ENCODE measurements at regions not wholly inside any gene's neighbourhood (a gene's known extent, or its start where the extent isn't known, plus 50 kb on each side); places are given as distances from the start of the nearest gene placed in this dataset.

- no peak for TF ChIP-seq CTCF (IDR thresholded peaks at IDR 0.05; ENCODE audit: borderline replicate concordance, extremely low read depth, insufficient read depth)
- Histone ChIP-seq H3K4me1 (ENCODE audit: control insufficient read depth in 2 of 3, insufficient read depth in 2 of 3, low read depth in 1 of 3, low read length in 3 of 3) (peaks cover 0 to 6% (median 0%) of the 10 kb centered on the region in 3 donors), H3K27ac (ENCODE audit: low read depth in 2 of 2, low read length in 2 of 2) (no peak overlapping the region), H3K36me3 (ENCODE audit: control insufficient read depth in 2 of 3, insufficient read depth in 3 of 3, low read length in 3 of 3) (no peaks in the 10 kb centered on the region), H3K9ac (ENCODE audit: low read length in 3 of 3) (no peak overlapping the region), H3K9me3 (ENCODE audit: control insufficient read depth in 2 of 3, insufficient read depth in 1 of 3, low read length in 3 of 3) (no peaks in the 10 kb centered on the region), H3K27me3 (ENCODE audit: control insufficient read depth, insufficient read depth, low read length) (no peaks in the 10 kb centered on the region), H3K4me3 (ENCODE audit: low read length in 3 of 3) (no peak overlapping the region)
- DNase-seq (no peak), FAIRE-seq (no peak)
- intact Hi-C loops (cut with DNase I), result no loop called here
Measured at GRCh38 chr17:68732301-68732749, 131.2 kb upstream of the FAM20A start.

- FAIRE-seq, result no peak
- DNase-seq, result no peak
- no peak overlapping the region for H3K27ac ChIP-seq (ENCODE audit: low read depth in 2 of 2, low read length in 2 of 2)
- intact Hi-C loops (cut with DNase I), result no loop called here
- no peaks in the 10 kb centered on the region for H3K36me3 ChIP-seq (ENCODE audit: control insufficient read depth in 2 of 3, insufficient read depth in 3 of 3, low read length in 3 of 3)
- no peak overlapping the region for H3K9ac ChIP-seq (ENCODE audit: low read length in 3 of 3)
- H3K9me3 ChIP-seq (ENCODE audit: control insufficient read depth in 2 of 3, insufficient read depth in 1 of 3, low read length in 3 of 3), result no peaks in the 10 kb centered on the region
- H3K4me1 ChIP-seq (ENCODE audit: control insufficient read depth in 2 of 3, insufficient read depth in 2 of 3, low read depth in 1 of 3, low read length in 3 of 3), result peaks cover 0 to 6% (median 0%) of the 10 kb centered on the region in 3 donors
- H3K4me3 ChIP-seq (ENCODE audit: low read length in 3 of 3), result no peak overlapping the region
- H3K27me3 ChIP-seq (ENCODE audit: control insufficient read depth, insufficient read depth, low read length), result no peaks in the 10 kb centered on the region
- TF ChIP-seq CTCF (IDR thresholded peaks at IDR 0.05; ENCODE audit: borderline replicate concordance, extremely low read depth, insufficient read depth), result no peak
Measured at GRCh38 chr17:68731465-68731864, 130.3 kb upstream of the FAM20A start.

- no peaks in the 10 kb centered on the region for H3K9me3 ChIP-seq (ENCODE audit: control insufficient read depth in 2 of 3, insufficient read depth in 1 of 3, low read length in 3 of 3)
- H3K27ac ChIP-seq (ENCODE audit: low read depth in 2 of 2, low read length in 2 of 2), result no peak overlapping the region
- DNase-seq (no peak), FAIRE-seq (no peak)
- no peaks in the 10 kb centered on the region for H3K27me3 ChIP-seq (ENCODE audit: control insufficient read depth, insufficient read depth, low read length)
- H3K4me3 ChIP-seq (ENCODE audit: low read length in 3 of 3), result no peak overlapping the region
- H3K36me3 ChIP-seq (ENCODE audit: control insufficient read depth in 2 of 3, insufficient read depth in 3 of 3, low read length in 3 of 3), result no peaks in the 10 kb centered on the region
- no peaks in the 10 kb centered on the region for H3K4me1 ChIP-seq (ENCODE audit: control insufficient read depth in 2 of 3, insufficient read depth in 2 of 3, low read depth in 1 of 3, low read length in 3 of 3)
- intact Hi-C loops (cut with DNase I), result no loop called here
- TF ChIP-seq CTCF (IDR thresholded peaks at IDR 0.05; ENCODE audit: borderline replicate concordance, extremely low read depth, insufficient read depth), result no peak
- H3K9ac ChIP-seq (ENCODE audit: low read length in 3 of 3), result no peak overlapping the region
Measured at GRCh38 chr17:68719431-68719830, 118.3 kb upstream of the FAM20A start.

GRCh38 chr17:68718926-68719325 lies 117.8 kb upstream of the FAM20A start:
- intact Hi-C loops (cut with DNase I), result no loop called here
- no peak for TF ChIP-seq CTCF (IDR thresholded peaks at IDR 0.05; ENCODE audit: borderline replicate concordance, extremely low read depth, insufficient read depth)
- FAIRE-seq, result no peak
- Histone ChIP-seq H3K27me3 (ENCODE audit: control insufficient read depth, insufficient read depth, low read length) (no peaks in the 10 kb centered on the region), H3K4me3 (ENCODE audit: low read length in 3 of 3) (no peak overlapping the region), H3K9ac (ENCODE audit: low read length in 3 of 3) (no peak overlapping the region), H3K27ac (ENCODE audit: low read depth in 2 of 2, low read length in 2 of 2) (no peak overlapping the region), H3K36me3 (ENCODE audit: control insufficient read depth in 2 of 3, insufficient read depth in 3 of 3, low read length in 3 of 3) (no peaks in the 10 kb centered on the region), H3K9me3 (ENCODE audit: control insufficient read depth in 2 of 3, insufficient read depth in 1 of 3, low read length in 3 of 3) (no peaks in the 10 kb centered on the region), H3K4me1 (ENCODE audit: control insufficient read depth in 2 of 3, insufficient read depth in 2 of 3, low read depth in 1 of 3, low read length in 3 of 3) (no peaks in the 10 kb centered on the region)
- DNase-seq, result no peak

All from kidney (tissue), 13 donors.